ENCODE measurements at regions not wholly inside any gene's neighbourhood (a gene's known extent, or its start where the extent isn't known, plus 50 kb on each side); places are given as distances from the start of the nearest gene placed in this dataset.

DNA sequence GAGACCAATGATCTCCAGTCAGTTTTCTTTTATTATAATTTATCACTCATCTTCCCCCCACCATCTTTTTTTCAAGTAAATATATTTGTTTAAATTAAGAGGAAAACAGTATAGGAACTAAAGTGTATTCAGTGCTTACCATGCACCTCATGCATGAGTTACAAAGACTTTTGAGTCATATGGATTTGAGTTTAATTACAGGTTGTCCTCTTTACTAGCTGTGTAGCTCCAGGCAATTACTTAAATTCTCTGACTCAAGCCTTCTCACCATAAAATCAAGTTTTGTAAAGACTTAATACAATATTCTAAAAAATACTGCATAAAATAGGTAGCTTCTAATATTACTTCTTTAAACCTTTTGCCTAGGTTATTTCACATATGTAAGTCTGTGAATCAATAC lies 251.3 kb downstream of the SLC16A7 start:
- H3K79me2 ChIP-seq (ENCODE audit: insufficient read depth, low read length) = no peaks in the 10 kb centered on the region
- no peaks in the 10 kb centered on the region for H3K27me3 ChIP-seq (ENCODE audit: insufficient read depth, low read length)
- no peaks in the 10 kb centered on the region for H3K36me3 ChIP-seq (ENCODE audit: control insufficient read depth in 1 of 2, insufficient read depth in 2 of 2, low read length in 2 of 2)
- no peaks in the 10 kb centered on the region for H3K4me1 ChIP-seq (ENCODE audit: control insufficient read depth in 1 of 2, insufficient read depth in 2 of 2, low read length in 2 of 2)
- TF ChIP-seq, protein P1, sequence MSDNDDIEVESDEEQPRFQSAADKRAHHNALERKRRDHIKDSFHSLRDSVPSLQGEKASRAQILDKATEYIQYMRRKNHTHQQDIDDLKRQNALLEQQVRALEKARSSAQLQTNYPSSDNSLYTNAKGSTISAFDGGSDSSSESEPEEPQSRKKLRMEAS (IDR thresholded peaks at IDR 0.05) = no peak
- TF ChIP-seq, protein P2, sequence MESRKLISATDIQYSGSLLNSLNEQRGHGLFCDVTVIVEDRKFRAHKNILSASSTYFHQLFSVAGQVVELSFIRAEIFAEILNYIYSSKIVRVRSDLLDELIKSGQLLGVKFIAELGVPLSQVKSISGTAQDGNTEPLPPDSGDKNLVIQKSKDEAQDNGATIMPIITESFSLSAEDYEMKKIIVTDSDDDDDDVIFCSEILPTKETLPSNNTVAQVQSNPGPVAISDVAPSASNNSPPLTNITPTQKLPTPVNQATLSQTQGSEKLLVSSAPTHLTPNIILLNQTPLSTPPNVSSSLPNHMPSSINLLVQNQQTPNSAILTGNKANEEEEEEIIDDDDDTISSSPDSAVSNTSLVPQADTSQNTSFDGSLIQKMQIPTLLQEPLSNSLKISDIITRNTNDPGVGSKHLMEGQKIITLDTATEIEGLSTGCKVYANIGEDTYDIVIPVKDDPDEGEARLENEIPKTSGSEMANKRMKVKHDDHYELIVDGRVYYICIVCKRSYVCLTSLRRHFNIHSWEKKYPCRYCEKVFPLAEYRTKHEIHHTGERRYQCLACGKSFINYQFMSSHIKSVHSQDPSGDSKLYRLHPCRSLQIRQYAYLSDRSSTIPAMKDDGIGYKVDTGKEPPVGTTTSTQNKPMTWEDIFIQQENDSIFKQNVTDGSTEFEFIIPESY (IDR thresholded peaks at IDR 0.05; ENCODE audit: extremely low read depth, insufficient replicate concordance, low read length) = no peak
- no peak for TF ChIP-seq ZNF274 (IDR thresholded peaks at IDR 0.05; ENCODE audit: low read depth, low read length)
- TF ChIP-seq CBX3 (IDR thresholded peaks at IDR 0.05; ENCODE audit: low read depth) = no peak
- TF ChIP-seq ELF1 (IDR thresholded peaks at IDR 0.05; ENCODE audit: borderline replicate concordance, low read depth) = no peak
- no peak for TF ChIP-seq TCF7L2 (IDR thresholded peaks at IDR 0.05; ENCODE audit: borderline replicate concordance, extremely low read depth, insufficient read depth, insufficient read length)
- no peak for TF ChIP-seq SP1 (IDR thresholded peaks at IDR 0.05; ENCODE audit: low read depth)
- TF ChIP-seq FOSL1 (IDR thresholded peaks at IDR 0.05; ENCODE audit: low read depth) = no peak
- no peak for TF ChIP-seq POLR2A (IDR thresholded peaks at IDR 0.05; ENCODE audit: borderline replicate concordance, extremely low read depth, insufficient read depth, insufficient read length)
- TF ChIP-seq, protein P3, sequence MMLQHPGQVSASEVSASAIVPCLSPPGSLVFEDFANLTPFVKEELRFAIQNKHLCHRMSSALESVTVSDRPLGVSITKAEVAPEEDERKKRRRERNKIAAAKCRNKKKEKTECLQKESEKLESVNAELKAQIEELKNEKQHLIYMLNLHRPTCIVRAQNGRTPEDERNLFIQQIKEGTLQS (IDR thresholded peaks at IDR 0.05) = no peak
- TF ChIP-seq RAD21 (IDR thresholded peaks at IDR 0.05; ENCODE audit: low read depth) = no peak
- no peak for TF ChIP-seq SRF (IDR thresholded peaks at IDR 0.05; ENCODE audit: low read depth)
- no peak for TF ChIP-seq JUND (IDR thresholded peaks at IDR 0.05)
- TF ChIP-seq EZH2 (IDR thresholded peaks at IDR 0.05) = no peak
- TF ChIP-seq POLR2AphosphoS5 (IDR thresholded peaks at IDR 0.05; ENCODE audit: low read depth, low read length) = no peak
- no peak for TF ChIP-seq EZH2phosphoT487 (IDR thresholded peaks at IDR 0.05; ENCODE audit: borderline replicate concordance)
- TF ChIP-seq ZFX (IDR thresholded peaks at IDR 0.05) = no peak
- H2AFZ ChIP-seq (ENCODE audit: low read depth, low read length, poor library complexity, severe bottlenecking) = no peak overlapping the region
- no peak for ATAC-seq
- ChIA-PET POLR2A (no interaction called here), RAD21 (ENCODE audit: low non-redundant PET in 1 of 2, low total read pairs in 2 of 2, uncharacterized antibody in 2 of 2, unreplicated experiment in 2 of 2) (no interaction called here), CTCF (no interaction called here)
- no peak overlapping the region for H3K27ac ChIP-seq (ENCODE audit: low read depth, low read length)
- no peak for DNase-seq (ENCODE audit: low read depth, low spot score)
- H3K9ac ChIP-seq (ENCODE audit: low read length) = no peak overlapping the region
- intact Hi-C loops (cut with micrococcal nuclease) = no loop called here
- H3K4me3 ChIP-seq (replicated peaks in 1 of 2; ENCODE audit: low read depth in 1 of 2, low read length in 2 of 2) = no peak overlapping the region
- H3K9me2 ChIP-seq (ENCODE audit: insufficient read depth) = no peaks in the 10 kb centered on the region
- no peaks in the 10 kb centered on the region for H4K20me1 ChIP-seq (ENCODE audit: insufficient read depth)
- no peaks in the 10 kb centered on the region; a peak in 1 of 4 replicates for H3K9me3 ChIP-seq (ENCODE audit: control insufficient read depth in 1 of 2, insufficient read depth in 1 of 2, low read depth in 1 of 2, low read length in 2 of 2)
- BruUV-seq (replicated peaks) = no TSS peak
- no peak overlapping the region for H3K4me2 ChIP-seq (ENCODE audit: low read length)
